CD4-positive, alpha-beta T cell treated with Interleukin-4 for 1 hour (primary cell): ENCODE measurements at regions not wholly inside any gene's neighbourhood (a gene's known extent, or its start where the extent isn't known, plus 50 kb on each side); places are given as distances from the start of the nearest gene placed in this dataset.

ENCODE experiments used
- DNase-seq, 2 donors: peaks; one replicate each; pipeline ENCODE4 v3.0.0-alpha.2; 2020 to 2022

DNA sequence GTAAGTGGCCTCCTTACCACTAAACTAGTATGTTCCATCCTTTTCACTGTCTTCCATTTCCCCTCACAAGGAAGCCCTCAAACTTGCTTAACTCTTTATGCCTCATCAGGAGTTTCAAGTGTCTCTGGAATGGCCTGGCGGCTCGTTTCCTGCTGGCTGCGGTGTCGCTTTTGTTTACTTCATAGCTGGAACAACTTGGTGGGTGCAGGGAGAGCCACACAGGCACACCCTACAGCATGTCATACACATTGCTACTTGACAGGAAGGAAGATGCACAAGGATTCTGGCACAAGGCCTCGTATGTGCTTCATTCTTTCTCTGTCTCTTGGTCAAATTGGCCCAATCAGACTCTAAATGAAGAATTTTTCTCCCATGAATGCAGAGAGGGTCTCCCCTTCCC, 488.3 kb downstream of the FOXO1 start:
- no peak for DNase-seq

DNA sequence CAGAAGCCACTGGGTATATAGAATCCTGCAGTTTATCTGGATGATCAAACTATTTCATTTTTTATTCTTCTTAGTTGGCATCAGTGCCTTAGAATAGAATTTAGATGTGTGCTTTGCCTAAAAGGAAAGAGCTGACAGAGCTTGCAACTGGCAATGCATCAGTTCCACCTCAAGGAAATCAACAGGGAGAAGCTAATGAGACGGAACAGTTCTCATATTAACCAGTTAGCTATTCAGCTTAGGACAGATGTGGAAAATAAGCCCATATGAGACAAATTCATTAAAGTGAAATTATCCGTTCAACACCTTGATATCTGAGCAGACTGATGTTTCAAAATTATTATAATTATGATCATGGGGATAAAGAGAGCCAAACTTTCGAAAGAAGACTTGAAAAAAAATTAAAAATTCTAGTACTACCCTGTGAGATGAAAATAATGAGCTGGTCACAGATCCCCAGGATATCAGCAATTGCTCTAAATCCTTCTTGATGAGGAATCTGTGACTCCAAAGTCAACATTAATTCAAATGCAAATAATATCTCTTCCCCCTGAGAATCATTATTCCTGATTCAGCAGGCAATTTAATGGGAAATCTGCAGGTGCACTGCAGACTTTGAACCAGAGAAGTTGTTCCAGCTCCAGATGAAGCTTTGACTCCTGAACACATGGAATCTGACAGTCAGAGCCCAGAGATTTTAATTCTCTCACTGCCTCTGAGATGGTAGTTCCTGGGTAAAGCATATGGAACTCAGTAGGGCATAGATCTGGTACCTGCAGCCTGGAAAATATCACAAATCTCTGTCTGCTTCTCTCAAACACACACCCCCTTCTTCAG, 486.8 kb downstream of the FOXO1 start:
- DNase-seq: no peak

DNA sequence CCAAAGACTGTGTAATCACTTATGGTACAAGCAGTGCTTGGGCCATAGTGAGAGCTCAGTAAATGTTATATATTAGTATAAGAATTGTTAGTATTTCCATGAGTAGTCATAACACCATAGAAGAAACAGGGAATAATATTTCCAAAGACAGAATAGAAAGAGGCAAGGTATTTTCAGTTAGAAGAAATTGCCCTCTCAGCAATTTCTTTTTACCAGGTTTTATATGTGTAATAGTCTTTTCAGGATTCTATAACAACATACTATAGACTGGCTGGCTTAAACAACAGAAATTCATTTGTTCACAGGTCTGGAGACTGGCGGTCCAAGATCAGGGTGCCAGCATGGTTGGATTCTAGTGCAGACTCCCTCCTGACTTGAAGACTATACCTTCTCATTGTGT, 485.7 kb downstream of the FOXO1 start:
- no peak for DNase-seq

DNA sequence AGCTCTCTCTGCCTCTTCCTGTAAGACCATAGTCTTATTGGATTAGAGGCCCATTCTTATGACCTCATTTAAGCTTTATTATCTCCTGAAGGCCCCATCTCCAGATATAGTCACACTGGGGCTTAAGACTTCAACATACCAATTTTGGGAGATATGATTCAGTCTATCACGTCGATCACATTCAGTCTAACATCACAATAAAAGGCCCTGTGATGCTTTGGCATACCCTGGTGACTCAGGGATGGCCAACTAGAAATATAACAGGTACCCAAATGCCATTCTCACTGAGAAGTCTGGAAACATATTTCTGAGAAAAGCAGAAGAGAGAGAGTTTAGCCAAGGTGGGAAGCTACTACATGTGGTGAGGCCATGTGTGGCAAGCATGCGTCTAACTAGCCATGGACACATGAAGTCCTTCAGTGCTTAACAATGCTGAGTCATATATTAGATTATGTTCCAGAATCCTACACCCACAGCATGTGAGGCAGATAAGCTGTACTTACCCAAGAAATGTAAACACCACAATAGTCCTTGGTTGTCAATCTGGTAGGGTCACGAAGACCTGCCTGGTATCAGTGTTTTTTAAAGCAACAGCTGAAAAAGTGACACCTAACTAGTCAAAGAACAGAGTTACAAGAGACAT, 485.1 kb downstream of the FOXO1 start:
- DNase-seq: no peak

DNA sequence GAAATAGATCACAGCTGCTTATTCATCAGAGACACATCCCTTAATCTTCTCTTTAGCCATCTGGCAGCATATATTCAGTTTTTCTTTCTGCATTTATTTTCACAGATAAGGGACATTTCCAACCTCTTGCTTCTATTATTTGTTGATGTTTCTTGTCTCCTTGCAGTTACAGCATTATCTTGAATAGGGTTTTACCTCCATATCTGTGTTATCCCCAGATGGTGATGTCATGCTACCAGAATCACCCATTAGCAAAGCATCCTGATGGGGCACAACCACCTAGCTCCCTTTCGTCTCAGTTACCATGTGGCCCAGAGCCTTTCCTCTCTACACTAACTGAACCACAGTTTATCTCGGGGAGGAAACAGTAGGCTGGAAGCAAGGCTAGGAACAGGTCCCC, 483.9 kb downstream of the FOXO1 start:
- no peak for DNase-seq

DNA sequence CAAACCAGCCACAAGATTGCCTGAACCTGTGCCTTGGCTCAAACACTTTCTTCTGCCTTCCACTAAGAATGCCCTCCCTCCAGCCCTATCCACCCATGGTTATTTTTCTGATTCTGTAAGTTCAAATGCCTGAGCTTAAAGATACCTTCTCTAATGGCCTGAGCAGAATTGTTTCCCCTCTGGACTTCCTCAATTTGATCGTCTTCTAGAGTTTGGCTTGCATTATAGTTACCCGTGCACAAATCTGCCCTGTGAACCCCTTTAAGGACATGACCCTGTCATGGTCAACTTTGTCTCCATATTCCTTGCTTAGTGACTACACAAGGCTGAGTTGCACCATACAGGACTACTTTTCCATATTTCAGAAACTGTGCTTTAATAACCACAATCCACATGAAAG, 481.0 kb downstream of the FOXO1 start:
- DNase-seq: no peak

DNA sequence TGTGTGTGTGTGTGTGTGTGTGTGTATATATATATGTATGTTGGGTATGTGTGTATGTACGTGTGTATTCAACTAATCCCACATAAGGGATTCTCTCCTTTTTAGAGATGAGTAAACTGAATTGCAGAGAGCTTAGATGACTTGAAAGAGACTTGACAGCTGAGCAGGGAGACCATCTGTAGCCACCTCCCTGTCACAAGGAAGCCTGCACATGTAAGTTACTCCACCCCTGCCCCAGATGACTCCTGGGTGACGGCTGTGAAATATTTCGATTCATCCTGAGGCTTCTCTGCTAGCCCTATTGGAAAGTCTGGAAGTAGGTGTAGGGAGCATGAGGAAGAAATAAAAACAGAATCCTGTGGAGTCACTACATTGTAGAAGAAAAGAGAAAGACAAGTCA, 480.4 kb downstream of the FOXO1 start:
- no peak for DNase-seq

DNA sequence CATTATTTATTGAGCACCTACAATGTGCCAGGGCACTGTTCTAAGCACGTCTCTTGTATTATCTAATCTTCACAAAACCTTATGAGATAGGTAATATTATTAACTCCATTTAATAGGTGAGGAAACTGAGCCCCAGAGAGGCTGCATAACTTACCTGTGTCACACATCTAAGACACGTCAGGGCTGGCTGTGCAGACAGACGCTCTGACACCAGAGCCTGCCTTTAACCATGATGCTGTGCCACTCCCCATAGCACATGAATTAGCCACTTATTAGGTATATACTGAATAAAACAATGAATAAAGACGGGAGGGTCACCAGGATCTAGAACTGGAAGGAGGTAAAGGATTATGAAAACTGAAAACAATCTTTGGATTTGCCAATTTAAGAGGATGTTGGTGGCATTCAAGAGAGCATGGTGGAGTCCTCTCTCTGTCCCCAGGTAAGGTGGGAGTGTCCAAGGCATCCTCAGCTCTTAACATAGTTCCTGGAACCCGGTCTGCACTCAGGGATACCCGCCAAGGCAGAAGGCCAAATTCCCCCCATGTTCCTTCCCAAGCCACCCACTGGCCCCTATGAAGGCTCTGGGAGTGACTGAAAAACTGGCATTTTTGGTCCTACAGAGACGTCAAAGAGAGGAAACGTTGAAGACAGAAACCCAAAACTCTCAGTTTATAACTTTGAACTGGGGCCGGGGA, 479.7 kb downstream of the FOXO1 start:
- DNase-seq: no peak

DNA sequence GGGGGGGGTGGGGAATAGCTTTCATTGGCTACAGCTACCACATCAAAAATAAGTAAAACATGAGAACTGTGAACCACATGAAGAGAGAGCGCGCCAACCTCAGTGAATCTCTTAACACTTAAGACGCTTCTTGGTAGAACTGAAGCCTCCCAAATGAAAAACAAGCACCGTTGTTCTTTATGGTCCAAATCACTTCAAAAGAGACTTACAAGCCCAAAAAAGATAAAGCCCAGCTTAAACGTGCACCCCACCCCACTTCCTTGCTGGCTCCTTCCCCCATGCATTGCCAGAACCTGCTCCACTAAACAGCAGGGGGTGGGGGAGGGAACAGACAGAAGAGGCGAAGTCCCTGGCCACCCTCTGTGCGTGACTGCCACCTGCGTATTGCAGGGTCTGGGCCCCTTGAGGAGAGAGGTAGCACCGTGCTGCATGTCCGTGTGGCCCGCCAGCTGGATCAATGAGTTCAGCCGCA, 479.1 kb downstream of the FOXO1 start:
- DNase-seq: peak; percentile 82 to 87

DNA sequence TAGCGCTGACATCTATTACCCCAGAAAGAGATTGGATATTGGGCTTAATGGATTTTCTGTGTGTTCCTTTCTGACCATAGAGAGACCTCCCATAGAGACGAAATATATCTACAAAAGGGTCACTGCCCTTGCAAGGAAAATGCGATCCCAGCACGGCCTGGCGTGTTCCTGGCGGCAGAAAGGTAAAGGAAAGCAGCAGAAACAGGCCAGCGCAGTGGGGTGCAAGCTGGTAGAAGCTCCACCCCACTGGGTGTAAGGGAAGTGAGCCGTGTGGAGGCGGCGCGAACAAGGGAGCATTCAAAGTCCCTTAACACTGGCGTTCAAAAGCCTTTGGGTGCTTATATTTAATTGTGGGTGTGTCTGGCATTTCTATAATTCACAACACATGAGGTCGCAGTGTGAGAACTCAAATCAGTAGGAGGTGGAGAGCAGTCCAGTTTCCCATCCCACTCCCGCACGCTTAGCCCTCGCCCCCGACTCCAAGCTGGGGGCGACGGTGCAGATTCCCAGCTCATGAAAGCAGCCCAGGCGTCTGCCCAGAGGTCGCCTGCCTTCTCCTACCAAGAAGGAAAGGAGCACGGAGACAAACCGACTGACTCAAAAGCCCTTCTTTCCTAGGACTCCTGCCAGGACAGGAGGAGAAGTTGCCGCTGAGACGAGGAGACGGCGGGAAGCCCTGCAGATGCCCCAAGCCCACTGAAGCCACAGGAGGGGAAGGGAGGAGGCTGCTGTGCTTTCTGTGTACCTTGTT, 478.4 kb downstream of the FOXO1 start:
- DNase-seq: peak; percentile 56 to 60

DNA sequence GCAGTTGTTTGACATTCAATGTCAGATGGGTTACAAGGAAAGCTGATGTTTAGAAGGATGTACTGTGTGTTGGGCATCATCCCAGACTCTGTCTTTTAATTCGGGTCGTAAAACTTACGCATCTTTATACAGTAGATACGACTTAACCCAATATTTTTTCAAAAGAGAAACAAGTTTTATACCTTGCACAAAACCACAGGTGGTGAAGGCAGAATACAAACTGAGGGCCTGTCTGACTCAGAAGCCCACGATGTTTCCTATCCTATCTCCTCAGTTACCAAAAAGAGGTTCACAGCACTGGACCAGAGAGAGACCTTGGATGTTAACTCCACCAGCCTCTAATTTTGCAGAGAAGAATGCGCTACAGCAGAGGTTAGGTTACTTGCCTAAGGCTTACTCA, 477.0 kb downstream of the FOXO1 start:
- peak in 1 of 2 donors; percentile 36 for DNase-seq

DNA sequence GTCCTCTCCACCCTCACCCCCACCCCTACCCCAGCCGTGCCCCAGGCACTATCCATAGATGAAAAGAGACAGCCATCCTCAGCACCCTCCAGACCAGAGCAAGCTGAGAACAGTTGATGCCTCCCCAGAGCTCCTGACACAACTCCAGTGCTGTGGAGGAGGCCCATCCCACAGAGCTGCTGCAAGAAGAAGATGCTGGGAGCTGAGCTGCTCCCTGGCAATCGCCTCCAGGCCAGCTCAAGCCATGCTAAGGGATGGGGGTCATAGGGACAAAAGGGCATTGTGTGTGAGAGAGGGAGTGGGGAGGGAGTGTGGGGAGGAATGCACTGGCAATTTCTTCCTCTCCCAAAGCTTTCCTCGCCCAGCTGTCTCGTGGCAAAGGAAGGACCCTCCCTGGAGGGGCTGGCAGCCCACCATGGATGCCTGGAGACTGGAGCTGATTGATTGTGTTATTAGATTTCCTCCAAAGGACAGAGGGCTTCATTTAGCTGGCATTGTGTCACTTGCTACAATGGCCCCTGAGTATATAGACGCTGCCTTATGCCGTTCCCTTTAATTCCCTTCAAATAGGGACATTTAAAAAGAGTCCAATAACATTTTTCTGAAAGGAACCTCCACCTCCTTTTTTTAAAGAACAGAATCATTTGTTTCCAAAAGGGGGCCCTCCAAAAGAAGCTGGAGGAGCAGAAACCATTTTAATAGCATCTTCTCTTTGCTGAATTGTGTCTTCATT, 476.4 kb downstream of the FOXO1 start:
- DNase-seq: no peak

DNA sequence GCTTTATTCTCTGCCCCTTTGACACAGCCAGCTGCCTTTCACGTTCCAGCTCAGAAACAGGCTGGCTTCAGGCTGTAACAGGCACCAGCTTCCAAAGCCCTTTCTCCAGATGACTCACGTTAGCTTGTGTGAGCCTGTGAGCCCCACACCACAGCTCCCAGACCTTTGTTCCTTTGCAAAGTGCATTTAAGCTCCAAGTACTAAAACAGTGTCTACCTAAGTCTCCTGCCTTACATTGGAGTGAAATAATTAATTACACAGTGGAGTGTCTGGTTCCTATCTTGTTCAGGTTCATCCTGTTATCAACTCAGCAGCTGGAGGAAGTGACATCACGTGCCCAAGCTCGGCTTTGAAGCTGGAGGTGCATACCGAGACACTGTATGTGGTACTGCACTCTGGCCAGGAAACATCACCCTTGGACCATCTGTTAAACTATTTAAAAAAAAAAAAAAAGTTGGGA, 475.8 kb downstream of the FOXO1 start:
- DNase-seq: peak; percentile 78 to 79

DNA sequence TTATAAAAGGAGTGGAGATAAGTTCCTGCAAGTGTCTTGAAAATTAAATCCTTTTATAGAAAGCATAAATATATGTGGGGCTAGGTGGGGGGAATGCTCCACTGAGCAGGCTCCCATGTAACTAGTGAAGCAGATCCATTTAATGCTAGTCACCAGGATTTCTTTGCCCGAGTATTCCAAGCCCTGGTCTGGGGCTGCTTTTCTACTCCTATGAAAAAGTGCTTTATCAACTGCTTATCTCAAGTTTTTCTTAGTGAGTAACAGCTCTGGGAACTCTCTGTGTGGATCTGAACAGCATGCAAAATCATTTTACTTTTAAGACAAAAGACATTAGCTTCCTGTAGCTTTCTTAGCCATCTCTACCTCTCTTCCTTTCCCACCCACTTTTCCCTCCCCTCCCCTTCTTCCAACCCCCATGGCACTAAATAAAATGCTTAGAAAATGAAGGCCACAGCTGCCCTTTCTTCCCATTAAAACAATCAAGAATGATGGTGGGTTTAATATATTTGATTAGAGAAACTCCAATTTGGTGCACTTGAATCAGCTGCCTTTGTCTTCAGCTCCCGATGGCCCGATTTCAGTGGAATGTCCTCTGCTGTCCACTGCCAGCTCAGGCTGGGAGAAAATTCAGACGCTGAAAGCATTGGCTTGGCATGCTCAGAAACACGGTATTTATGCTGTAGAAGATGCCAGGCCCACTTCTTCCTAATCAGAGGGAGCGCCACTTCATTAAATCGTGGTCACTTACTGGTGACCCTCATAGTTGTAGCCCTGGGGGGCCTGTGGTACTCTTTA, 475.1 kb downstream of the FOXO1 start:
- DNase-seq: no peak

DNA sequence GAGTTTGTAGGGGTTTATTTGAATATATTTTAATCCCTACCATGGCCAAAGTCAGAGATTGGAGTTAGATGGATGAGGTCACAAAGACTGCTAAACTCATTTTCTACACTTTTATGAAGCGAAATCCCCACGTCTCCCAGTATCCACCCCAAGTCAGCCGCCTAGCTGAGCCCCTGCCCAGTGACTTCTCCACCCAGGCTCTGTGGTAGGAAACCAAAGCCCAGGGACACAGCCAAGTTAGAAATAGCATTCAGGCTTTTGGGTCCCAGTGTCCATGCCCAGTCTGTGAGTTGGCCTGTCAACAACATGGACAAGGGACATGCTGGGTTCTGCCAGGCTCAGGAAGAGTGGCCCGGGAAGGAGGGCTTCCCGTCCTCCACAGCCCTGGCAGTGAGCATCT, 474.0 kb downstream of the FOXO1 start:
- no peak for DNase-seq

DNA sequence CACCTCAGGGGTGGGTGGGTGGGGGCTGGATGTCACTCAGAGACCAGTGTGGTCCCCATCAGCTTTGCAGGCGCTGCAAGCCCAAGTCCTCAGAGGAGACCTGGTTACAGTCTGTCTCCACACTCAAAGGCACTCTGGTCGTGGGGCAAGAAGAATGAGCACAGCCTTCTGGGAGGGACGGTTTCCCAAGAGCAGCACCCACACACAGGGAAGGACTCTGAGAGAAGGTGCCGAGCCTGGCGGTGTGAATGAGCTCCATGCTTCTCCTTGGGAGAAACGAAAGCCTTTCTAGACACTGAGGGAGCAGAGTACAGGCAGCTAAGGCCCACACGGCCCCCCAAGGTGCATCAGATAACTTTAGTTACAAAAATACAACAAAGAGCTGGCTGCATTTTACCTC, 473.6 kb downstream of the FOXO1 start:
- DNase-seq: no peak

DNA sequence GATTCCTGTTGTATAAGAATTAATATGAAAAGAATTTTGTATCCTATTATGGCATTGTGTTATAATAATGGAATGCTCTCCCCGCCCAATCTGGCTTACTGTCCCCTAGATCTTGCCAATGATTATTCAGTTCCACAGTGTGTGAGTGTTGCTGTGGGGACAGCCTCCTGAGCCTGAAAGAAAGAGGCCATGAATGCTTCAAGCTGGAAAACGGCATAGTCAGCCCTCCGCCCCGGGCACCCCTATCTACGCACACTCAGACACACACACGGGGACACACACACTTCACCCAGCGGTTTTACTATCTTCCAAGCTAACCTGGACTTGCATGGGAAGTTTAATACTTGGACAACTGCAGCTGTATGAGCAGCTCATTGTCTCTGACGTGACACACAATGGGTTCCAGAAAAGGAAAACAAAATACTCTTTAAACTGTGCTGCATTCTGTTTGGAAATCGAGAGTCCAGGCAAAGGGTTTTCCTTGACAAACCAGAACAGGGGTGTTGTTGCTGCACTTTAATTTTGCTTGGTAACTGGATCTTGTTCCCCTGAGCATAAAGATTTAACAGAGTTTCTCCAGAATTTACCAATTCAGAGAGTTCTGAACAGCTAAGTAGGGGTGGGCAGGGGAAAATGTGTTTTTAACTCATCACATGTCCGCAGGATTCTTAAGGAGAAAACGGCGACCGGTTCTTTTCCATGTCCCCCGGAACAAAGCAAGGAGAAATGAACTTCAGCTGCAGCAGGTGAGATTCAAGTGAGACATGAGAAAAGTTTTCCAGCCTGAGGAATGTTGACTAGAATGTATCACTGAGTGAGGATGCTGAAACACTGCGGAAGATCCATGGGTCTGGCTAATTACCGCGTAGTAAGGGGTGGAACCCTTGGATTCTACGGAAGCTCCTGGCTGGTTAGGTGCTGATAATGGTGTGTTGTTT, 472.9 kb downstream of the FOXO1 start:
- no peak for DNase-seq

DNA sequence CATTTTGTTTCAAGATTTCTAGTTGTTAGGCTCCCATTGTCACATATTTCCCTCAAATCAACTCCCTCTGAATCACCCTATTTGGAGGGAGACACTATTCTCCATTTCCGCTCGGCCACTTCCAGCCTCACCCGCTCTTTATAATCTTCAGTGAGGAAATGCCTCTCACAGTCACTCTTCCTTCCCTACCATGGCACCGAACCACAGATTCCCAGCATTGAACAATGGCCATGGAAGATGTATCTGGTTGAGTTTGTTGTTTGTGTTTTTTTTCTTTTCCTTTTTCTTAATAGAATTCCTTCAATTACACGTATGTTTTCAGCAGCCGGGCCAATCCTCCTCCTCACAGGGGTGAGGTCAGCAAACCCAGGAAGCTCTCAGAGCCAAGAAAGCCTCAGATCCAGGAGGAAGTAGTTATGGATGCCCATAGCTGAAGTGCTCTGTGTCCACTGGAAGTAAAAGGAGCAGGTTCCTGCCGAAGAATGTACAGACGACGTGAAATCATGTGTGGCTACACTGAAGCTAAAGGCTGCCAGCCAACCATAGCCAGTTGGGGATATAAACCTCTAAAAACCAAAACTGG, 472.1 kb downstream of the FOXO1 start:
- DNase-seq: no peak

DNA sequence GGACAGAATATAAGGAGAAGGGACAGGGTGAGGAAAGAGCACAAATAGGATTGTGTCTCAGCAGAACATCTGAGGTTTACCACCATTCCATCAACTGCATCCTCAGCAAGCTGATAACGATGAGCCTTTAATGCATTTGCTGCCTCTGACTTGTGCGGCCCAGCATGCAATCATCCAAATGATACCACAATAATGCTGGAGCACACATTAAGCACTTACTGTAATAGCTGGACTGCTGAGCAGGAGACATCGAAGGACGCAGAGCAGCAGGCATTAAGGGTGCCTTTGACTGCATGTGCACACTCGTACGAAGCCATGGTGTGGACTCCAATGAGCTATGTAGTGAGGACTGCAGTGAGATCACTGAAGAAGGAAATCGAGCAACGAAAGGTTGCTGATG, 469.4 kb downstream of the FOXO1 start:
- no peak for DNase-seq
